AG10803 (cell line): ENCODE measurements at regions not wholly inside any gene's neighbourhood (a gene's known extent, or its start where the extent isn't known, plus 50 kb on each side); places are given as distances from the start of the nearest gene placed in this dataset.

Experiments used
- DNase-seq: peaks from one replicate; pipeline ENCODE4 v3.0.0; 2010; ENCODE audit warnings: low read depth
- H3K4me3 ChIP-seq: 2 replicates; pipeline ENCODE4 v1.5.1; 2011; ENCODE audit warnings: mild to moderate bottlenecking, low read length, control low read depth
- TF ChIP-seq, protein P1 (sequence below): conservative IDR thresholded peaks from 2 replicates; pipeline ENCODE4 v1.5.1; 2011; ENCODE audit warnings: mild to moderate bottlenecking, low read length, control low read depth, inconsistent platforms

DNA sequence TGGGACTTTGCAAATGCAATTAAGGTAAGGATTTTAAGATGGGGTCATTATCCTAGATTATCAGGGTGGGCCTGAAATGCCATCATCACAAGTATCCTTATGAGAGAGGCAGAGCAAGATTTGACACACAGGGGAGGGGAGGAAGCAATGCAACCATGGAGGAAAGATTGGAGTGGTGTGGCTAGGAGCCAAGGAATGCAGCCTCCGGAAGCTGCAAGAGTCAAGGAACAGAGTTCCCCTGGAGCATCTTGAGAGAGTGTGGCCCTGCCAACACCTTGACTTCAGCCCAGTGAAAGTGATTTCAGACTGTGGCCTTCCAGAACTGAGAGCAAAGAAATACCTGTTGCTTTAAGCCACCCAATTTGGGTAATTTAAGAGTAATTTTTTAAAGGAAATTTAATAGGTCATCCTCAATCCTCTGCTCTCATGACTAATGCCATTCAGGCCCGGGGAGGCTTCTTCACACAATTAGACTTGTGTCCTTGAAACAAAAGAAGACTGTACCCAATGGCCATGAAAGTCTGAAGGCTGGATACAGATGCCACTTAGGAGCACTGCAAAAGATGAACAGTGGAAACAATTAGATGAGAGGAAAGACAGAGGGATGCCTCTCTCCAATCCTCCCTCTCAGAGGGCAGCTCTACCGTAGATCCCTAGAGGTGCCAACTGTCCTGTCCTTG is 250.3 kb upstream of the ID2 start:
- TF ChIP-seq, protein P1, sequence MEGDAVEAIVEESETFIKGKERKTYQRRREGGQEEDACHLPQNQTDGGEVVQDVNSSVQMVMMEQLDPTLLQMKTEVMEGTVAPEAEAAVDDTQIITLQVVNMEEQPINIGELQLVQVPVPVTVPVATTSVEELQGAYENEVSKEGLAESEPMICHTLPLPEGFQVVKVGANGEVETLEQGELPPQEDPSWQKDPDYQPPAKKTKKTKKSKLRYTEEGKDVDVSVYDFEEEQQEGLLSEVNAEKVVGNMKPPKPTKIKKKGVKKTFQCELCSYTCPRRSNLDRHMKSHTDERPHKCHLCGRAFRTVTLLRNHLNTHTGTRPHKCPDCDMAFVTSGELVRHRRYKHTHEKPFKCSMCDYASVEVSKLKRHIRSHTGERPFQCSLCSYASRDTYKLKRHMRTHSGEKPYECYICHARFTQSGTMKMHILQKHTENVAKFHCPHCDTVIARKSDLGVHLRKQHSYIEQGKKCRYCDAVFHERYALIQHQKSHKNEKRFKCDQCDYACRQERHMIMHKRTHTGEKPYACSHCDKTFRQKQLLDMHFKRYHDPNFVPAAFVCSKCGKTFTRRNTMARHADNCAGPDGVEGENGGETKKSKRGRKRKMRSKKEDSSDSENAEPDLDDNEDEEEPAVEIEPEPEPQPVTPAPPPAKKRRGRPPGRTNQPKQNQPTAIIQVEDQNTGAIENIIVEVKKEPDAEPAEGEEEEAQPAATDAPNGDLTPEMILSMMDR, result no peak
- DNase-seq, result peak; percentile 33
- H3K4me3 ChIP-seq, result no peak overlapping the region

DNA sequence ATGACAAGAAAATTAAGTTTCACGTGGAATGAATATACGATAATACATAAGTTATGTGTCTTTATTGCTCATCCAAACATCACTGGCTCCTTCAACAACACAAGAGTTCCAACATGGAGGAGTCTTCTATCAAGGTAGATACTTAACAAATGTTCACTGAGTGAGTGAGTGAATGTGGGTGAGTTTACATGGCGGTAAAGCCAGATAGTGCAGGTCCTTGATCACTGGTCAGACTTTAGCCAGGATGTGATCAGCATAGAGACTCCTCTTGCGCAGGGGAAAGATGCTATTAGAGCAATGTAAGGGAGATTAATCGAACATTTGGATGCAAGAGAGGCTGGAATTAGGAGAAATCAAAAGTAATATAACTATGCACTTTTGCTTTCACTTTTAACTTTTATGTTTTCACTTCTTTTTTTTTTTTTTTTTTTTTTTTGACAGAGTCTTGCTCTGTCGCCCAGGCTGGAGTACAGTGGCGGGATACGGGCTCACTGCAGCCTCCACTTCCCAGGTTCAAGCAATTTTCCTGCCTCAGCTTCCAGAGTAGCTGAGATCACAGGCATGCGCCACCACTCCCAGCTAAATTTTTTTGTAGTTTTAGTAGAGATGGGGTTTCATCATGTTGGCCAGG is 249.0 kb upstream of the ID2 start:
- DNase-seq, result no peak
- H3K4me3 ChIP-seq, result no peak overlapping the region

DNA sequence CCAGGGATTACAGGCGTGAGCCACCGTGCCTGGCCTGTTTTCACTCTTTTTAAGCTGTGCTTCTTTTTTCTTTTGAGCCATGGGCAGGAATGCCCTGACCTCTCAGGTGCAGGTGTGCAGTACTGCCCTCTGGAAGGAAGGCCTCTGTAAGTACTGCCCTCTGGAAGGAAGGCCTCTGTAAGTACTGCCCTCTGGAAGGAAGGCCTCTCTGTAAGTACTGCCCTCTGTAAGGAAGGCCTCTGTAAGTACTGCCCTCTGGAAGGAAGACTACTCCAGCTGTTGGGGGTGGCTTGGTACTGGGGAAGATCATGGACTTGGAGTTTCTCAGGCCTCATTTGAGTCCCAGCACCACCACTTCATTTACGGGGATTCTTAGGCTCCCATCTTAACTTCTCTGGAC is 248.5 kb upstream of the ID2 start:
- no peak overlapping the region for H3K4me3 ChIP-seq
- no peak for DNase-seq
- TF ChIP-seq, protein P1, result no peak

More for the DNA sequence above, 249.0 kb upstream of the ID2 start:
- TF ChIP-seq, protein P1, result no peak

DNA sequence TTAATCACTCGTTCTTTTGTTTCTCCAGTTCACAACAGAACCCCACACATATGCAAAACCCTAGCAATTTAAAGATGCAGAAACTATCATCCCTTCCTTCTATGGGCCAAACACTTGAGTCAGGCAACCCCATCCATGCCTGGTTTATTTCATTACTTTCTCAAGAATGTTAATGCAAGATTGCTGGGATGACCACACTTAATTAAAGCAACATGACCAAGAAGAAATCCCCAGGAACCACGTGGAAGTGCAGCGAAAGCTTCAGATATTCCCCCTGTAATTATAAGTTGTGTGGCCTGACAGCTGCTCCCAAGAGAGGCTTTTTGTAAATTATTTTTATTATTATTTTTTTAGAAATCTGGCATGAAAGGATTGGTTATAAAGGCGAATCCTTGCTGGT is 246.2 kb upstream of the ID2 start:
- TF ChIP-seq, protein P1, result no peak
- no peak overlapping the region for H3K4me3 ChIP-seq
- DNase-seq, result peak; percentile 83

DNA sequence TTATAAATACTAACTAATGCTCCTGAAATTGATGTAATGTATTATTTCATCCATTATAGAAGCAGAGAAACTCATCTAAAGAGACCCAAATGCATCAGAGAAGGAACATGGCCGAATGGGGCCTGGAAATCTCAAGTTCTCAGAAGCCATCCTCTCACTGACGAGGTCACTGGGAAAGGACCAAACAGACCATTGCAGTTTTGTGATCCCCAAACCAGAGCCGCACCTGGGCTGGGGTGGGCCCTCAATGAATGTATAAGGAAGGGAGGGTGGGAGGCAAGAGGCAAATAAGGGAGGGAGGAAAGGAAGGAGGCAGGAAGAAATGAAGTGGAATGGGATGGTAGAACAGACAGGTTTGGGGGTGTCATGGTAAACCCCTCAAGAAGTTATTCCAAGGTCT is 245.3 kb upstream of the ID2 start:
- no peak for DNase-seq
- TF ChIP-seq, protein P1, result no peak
- no peak overlapping the region for H3K4me3 ChIP-seq

DNA sequence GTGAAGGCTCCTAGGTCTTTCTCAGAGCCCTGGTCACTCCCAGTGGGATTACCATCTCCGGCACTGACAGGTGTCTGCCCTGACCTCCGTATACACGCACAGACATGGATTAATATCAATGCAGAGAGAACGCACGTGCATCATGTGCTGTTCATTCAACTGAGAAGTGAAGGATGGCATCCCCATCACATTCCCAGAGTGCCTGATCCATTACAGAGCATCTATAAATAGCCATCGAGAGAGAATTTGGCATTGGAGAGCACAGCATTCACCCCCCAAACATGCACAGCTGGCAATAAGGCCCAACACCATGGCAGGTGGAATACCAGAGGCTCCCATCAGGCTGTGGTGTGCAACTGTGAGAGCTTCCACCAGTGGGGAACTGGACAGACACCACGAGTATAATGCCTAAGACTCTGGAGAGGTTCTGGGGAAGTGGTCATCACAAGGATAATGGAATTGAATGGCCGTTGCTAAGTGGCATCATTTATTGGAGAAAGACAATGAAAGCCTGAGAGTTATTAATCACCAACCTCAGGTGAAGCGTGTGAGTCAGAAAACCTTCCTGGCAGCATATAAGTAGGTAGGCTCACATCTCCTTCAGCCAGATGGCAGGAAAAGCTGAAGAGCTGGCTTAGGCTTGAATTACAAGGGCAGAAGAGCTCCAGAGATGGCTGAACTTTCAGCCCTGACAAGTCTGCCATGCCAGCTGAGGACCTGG is 244.5 kb upstream of the ID2 start:
- H3K4me3 ChIP-seq, result no peak overlapping the region
- TF ChIP-seq, protein P1, result no peak
- DNase-seq, result peak; percentile 33
